Kidney (tissue), 13 donors: ENCODE measurements at regions not wholly inside any gene's neighbourhood (a gene's known extent, or its start where the extent isn't known, plus 50 kb on each side); places are given as distances from the start of the nearest gene placed in this dataset.

ENCODE experiments used
- DNase-seq, 5 donors: peaks; one replicate each; pipeline ENCODE4 v3.0.0-alpha.2; 2013 to 2020
- FAIRE-seq: peaks from 2 replicates; lab custom pipeline; 2012; peaks lifted over from hg19 to GRCh38; lab: Jason Lieb, UNC
- H3K27ac ChIP-seq, 2 donors: one replicate each; pipeline ENCODE4 v1.7.0; 2013; ENCODE audit warnings: low read depth in 2 of 2, low read length in 2 of 2, inconsistent platforms in 1 of 2
- H3K27me3 ChIP-seq: one replicate; pipeline ENCODE4 v1.7.1; 2013; ENCODE audit warnings: low read length, inconsistent platforms; ENCODE audit not compliant: control insufficient read depth, insufficient read depth
- H3K36me3 ChIP-seq, 3 donors: one replicate each; pipeline versions ENCODE4 v1.7.0 to v1.7.1; 2013; ENCODE audit warnings: low read length in 3 of 3, control low read depth in 1 of 3, inconsistent platforms in 1 of 3; ENCODE audit not compliant: insufficient read depth in 3 of 3, control insufficient read depth in 2 of 3
- H3K4me1 ChIP-seq, 3 donors: one replicate each; pipeline versions ENCODE4 v1.7.0 to v1.7.1; 2013; ENCODE audit warnings: low read length in 3 of 3, inconsistent platforms in 1 of 3, low read depth in 1 of 3; ENCODE audit not compliant: control insufficient read depth in 2 of 3, insufficient read depth in 2 of 3
- H3K4me3 ChIP-seq, 3 donors: one replicate each; pipeline versions ENCODE4 v1.7.0 to v1.8.1; 2013; ENCODE audit warnings: low read length in 3 of 3, control low read depth in 1 of 3, inconsistent platforms in 1 of 3
- H3K9ac ChIP-seq, 3 donors: one replicate each; pipeline versions ENCODE4 v1.7.0 to v1.7.1; 2013; ENCODE audit warnings: low read length in 3 of 3, control low read depth in 1 of 3, inconsistent platforms in 1 of 3
- H3K9me3 ChIP-seq, 3 donors: one replicate each; pipeline versions ENCODE4 v1.7.0 to v1.7.1; 2013; ENCODE audit warnings: low read length in 3 of 3, control low read depth in 1 of 3, inconsistent platforms in 1 of 3; ENCODE audit not compliant: control insufficient read depth in 2 of 3, insufficient read depth in 1 of 3
- intact Hi-C: fragments of 100-400 bp; cut with DNase I; formaldehyde crosslinking; loops from one replicate; pipeline ENCODE4 v1.11.1; 2022
- TF ChIP-seq, protein P1 (sequence below): IDR thresholded peaks from 3 replicates; pipeline ENCODE4 v1.5.1; 2012; ENCODE audit warnings: mild to moderate bottlenecking, moderate library complexity, borderline replicate concordance; ENCODE audit not compliant: insufficient read depth; ENCODE audit errors: extremely low read depth
- donor health status: control.
- donor health status: control.
- donor health status: control.
- donor health status: control.
- donor health status: control.
- donor health status: DM: yes; HTN: yes; CAD: no.
- donor health status: Normal renal cell carcinoma (clear cell type).

DNA sequence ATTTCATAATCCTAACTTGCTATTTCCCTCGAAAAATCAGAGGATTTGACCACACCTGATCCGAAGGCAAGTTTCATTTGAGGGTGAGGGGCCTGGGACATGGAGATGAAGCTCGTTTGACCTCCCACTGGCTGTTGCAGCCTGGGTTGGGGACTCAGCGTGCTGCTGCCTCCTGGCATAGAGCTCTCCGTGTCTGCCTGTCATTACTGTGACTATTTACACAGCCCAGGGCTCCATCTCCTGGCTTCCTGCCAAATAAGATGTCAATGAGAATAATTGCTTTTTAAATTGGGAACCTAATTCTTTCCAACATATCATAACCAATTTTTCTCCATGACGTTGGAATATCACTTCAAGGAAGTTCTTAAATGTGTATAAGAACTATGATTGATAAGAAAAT lies 139.3 kb upstream of the COBL start:
- DNase-seq, result no peak
- no peaks in the 10 kb centered on the region for H3K36me3 ChIP-seq
- no peaks in the 10 kb centered on the region for H3K9me3 ChIP-seq
- no peaks in the 10 kb centered on the region for H3K27me3 ChIP-seq
- FAIRE-seq, result no peak
- H3K9ac ChIP-seq, result no peak overlapping the region
- TF ChIP-seq, protein P1, sequence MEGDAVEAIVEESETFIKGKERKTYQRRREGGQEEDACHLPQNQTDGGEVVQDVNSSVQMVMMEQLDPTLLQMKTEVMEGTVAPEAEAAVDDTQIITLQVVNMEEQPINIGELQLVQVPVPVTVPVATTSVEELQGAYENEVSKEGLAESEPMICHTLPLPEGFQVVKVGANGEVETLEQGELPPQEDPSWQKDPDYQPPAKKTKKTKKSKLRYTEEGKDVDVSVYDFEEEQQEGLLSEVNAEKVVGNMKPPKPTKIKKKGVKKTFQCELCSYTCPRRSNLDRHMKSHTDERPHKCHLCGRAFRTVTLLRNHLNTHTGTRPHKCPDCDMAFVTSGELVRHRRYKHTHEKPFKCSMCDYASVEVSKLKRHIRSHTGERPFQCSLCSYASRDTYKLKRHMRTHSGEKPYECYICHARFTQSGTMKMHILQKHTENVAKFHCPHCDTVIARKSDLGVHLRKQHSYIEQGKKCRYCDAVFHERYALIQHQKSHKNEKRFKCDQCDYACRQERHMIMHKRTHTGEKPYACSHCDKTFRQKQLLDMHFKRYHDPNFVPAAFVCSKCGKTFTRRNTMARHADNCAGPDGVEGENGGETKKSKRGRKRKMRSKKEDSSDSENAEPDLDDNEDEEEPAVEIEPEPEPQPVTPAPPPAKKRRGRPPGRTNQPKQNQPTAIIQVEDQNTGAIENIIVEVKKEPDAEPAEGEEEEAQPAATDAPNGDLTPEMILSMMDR, result no peak
- no peak overlapping the region for H3K4me3 ChIP-seq
- intact Hi-C loops, result no loop called here
- H3K27ac ChIP-seq, result no peak overlapping the region
- no peaks in the 10 kb centered on the region for H3K4me1 ChIP-seq

DNA sequence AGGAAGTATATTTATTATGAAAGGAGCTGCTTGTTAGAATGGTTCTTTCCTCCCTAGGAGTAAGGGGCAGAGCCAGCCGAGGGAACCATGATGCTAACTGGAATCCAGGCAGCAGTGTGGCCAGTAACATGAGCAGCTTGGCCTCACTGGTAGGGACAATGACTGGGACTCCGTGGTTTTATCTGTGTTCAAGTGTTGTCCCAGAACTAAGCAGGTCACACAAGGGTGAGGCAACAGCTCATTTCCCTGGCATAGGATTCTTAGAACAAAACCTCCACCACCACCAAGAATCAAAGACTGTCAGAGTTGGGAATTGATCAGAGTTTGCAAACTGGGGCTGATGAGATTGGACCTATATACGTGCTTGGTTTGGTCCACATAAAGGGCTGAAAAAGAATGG lies 138.9 kb upstream of the COBL start:
- TF ChIP-seq, protein P1, result no peak
- no peak overlapping the region for H3K4me3 ChIP-seq
- no peaks in the 10 kb centered on the region for H3K9me3 ChIP-seq
- DNase-seq (no peak), FAIRE-seq (no peak)
- H3K27me3 ChIP-seq, result no peaks in the 10 kb centered on the region
- H3K9ac ChIP-seq, result no peak overlapping the region
- intact Hi-C loops, result no loop called here
- no peaks in the 10 kb centered on the region for H3K36me3 ChIP-seq
- no peak overlapping the region for H3K27ac ChIP-seq
- no peaks in the 10 kb centered on the region for H3K4me1 ChIP-seq

DNA sequence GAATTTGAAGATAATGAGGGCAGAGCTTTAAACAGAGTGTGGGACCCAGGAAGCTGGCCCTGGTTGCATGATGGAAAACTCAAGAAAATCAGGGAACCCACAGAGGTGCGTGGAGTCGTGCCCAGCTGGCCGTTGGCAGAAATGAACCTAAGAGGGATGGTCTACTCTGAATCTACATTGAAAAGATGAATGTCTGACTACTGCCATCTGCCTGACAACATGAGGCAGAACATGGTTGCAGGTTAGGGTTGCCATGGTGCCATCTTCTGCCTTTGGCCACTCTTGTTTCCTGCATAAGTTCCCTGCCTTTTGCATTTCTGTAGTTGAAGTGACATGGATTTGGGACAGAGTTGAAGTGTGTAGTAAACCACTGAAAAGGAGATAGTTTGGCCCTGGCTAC lies 138.5 kb upstream of the COBL start:
- FAIRE-seq, result no peak
- no peaks in the 10 kb centered on the region for H3K4me1 ChIP-seq
- no peaks in the 10 kb centered on the region for H3K27me3 ChIP-seq
- H3K9me3 ChIP-seq, result no peaks in the 10 kb centered on the region
- no peak overlapping the region for H3K4me3 ChIP-seq
- TF ChIP-seq, protein P1, result no peak
- intact Hi-C loops, result no loop called here
- no peak for DNase-seq
- H3K9ac ChIP-seq, result no peak overlapping the region
- H3K36me3 ChIP-seq, result no peaks in the 10 kb centered on the region
- H3K27ac ChIP-seq, result no peak overlapping the region

DNA sequence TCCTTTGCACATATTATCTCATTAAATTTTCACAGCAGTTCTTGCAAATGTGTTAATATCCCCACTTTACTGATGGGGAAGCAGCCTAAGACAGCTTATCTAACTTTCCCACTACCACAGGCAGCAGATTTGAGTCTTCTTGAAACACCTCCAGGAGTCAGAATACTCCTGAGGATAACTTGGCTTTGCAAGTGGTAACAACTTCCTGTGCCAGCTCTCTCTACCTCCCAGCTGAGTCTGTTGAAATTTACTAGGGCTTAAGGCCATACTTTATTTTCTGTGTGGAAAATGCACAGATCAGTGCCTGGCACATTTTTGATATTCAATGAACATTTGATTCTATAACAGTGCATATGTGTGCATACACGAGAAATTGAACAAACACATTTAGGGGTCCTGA lies 136.1 kb upstream of the COBL start:
- TF ChIP-seq, protein P1, result no peak
- Histone ChIP-seq H3K36me3 (no peaks in the 10 kb centered on the region), H3K4me1 (no peaks in the 10 kb centered on the region), H3K27ac (no peak overlapping the region), H3K9me3 (no peaks in the 10 kb centered on the region), H3K27me3 (no peaks in the 10 kb centered on the region), H3K4me3 (no peak overlapping the region), H3K9ac (no peak overlapping the region)
- DNase-seq, result no peak
- no peak for FAIRE-seq
- intact Hi-C loops, result no loop called here
